ENCODE measurements at regions not wholly inside any gene's neighbourhood (a gene's known extent, or its start where the extent isn't known, plus 50 kb on each side); places are given as distances from the start of the nearest gene placed in this dataset.
"Not testable (repeated sequence)": the region's sequence is repeated elsewhere in the genome, so short reads cannot be mapped to it uniquely, and the experiment has no call there.

- intact Hi-C loops (cut with micrococcal nuclease), result no loop called here
These were observed 533.7 kb downstream of the HAPSTR1 start for GRCh38 chr16:9625122-9625521.

DNA sequence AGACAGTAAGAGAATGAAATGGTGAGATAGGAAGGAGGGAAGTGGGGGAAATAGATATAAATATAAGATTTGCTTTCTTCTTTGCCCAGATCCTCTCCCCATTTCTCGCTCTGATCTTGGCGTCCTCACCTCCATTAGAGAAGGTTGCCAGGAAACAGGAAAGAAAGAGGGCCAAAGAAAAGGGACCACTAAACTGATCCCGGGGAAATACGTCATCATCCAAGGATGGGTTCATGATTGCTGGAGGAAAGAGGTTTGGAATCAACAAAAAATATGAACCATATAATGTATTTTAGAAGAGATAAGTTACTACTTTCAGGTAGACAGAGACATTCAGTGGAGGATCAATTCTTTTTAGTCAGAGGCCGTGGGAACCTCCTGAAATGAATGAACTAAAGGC is 536.0 kb downstream of the HAPSTR1 start:
- intact Hi-C loops (cut with micrococcal nuclease), result no loop called here

- intact Hi-C loops (cut with micrococcal nuclease), result no loop called here
These were observed 538.7 kb downstream of the HAPSTR1 start for GRCh38 chr16:9630119-9630518.

GRCh38 chr16:9630985-9631384 is 539.5 kb downstream of the HAPSTR1 start:
- intact Hi-C loops (cut with micrococcal nuclease), result no loop called here

GRCh38 chr16:9633844-9634243 is 542.4 kb downstream of the HAPSTR1 start:
- intact Hi-C loops (cut with micrococcal nuclease), result no loop called here

GRCh38 chr16:9635150-9635720 is 543.8 kb downstream of the HAPSTR1 start:
- intact Hi-C loops (cut with micrococcal nuclease), result not testable (repeated sequence)

- intact Hi-C loops (cut with micrococcal nuclease), result no loop called here
These were observed 538.0 kb downstream of the GRIN2A start for GRCh38 chr16:9644258-9644657.

GRCh38 chr16:9645911-9646310 is 536.3 kb downstream of the GRIN2A start:
- intact Hi-C loops (cut with micrococcal nuclease), result no loop called here

DNA sequence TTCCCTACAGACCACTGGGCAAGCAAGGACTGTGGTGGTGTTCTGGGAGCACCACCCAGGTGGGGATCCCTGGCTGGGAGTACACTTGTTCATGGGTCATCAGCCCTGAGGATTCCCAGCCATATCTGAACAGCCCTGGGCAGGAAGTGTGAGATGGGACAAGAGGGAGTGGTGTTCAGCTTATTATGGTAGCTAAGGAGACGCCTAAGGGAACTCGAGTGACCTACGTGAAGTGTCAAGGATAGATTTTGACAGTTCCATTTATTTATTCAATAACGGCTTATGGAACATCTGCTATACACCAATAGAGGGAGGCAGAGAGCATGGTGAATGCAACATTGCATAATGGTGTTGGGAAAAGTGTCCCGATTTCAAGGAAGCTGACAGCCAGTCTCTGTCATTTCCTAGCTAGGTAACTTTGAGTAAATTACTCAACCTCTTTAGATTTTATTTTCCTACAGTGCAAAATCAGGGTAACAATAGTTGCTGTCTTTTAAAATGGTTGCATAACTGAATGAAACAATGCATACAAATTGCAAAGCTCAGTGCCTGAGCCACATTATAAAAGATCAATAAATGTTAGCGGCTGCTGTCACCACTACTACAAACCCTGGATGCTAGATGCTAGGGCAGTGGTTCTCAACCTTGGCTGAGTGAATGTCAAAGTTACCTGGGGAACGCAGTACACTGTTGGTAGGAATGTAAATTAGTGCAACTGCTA is 534.1 kb downstream of the GRIN2A start:
- intact Hi-C loops (cut with micrococcal nuclease), result no loop called here

- intact Hi-C loops (cut with micrococcal nuclease), result no loop called here
These were observed 531.9 kb downstream of the GRIN2A start for GRCh38 chr16:9650284-9650683.

DNA sequence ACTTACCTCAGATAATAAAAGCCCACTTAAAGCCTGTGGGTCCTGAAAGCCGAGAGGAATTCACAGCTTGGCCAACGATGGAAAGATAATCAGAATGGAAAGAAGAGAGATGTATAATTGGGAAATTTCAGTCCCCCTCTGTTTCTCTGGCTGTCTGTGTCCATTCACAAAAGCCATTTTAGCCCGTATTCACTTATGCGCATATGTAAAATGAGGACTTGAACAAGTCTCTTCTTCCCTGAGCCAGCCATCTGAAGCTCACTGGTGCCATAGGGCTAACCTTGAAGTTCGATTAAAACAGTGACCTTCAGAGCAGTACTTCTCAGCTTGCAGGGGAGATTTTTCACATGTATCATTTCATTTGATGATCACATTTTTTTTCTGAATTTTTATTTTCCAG is 527.2 kb downstream of the GRIN2A start:
- intact Hi-C loops (cut with micrococcal nuclease), result no loop called here

GRCh38 chr16:9657641-9658040 is 524.6 kb downstream of the GRIN2A start:
- intact Hi-C loops (cut with micrococcal nuclease), result no loop called here

DNA sequence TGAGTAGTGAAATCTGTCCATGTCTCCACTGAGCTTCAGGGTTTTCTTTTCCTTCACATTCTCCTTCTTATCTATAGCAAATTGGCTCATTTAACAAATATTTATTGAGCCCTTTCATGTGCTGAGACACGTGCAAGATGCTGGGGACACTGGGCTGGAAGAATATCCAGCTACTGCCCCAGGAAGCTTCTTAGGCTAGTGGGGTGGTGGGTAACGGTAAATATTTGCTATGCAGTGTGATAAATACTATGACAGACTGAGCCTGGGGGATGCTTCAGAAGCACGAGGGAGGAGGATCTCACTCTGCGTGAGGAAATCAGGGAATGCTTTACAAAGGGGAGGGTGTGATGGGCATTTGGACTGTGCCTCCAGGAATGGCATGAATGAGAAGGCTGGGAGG is 524.1 kb downstream of the GRIN2A start:
- intact Hi-C loops (cut with micrococcal nuclease), result no loop called here

GRCh38 chr16:9658586-9658985 is 523.6 kb downstream of the GRIN2A start:
- intact Hi-C loops (cut with micrococcal nuclease), result no loop called here

DNA sequence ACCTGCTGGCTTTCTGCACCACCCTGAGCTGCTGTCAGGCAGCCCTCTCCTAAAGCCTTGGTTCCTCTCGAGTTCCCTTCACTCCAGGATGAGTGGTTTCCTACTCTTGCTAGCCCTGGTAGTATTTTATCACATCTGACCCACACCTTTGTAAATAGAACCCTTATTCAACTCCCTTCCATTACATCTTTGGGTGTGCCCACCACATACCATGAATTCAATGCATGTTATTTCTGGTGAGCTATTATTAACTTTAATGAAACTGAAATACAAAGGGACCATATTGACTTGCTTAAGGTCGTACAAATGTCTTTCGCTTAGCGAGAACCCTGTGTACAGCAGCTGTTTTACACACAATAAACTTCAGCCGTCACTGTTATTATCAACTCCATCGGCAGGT is 521.3 kb downstream of the GRIN2A start:
- intact Hi-C loops (cut with micrococcal nuclease), result no loop called here

GRCh38 chr16:9661336-9662017 is 520.8 kb downstream of the GRIN2A start:
- intact Hi-C loops (cut with micrococcal nuclease), result no loop called here

DNA sequence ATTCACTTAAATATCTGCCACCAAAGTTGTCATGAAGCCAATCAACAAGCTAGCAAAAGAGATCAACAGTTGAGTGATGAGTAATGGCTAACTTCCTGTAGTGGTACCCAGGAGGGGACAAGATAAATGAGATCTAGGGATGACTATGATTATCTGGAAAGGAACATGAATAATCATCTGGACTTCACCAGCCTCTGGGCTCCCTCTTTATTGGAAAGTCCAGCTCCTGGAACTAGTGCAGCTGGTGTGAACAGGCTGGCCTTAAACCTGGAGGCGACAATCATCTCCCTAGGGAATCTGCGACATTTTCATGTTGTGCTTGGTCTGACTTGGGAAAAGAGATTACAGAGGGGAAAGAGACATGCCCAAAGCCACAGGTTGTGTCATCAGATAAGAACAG is 518.6 kb downstream of the GRIN2A start:
- intact Hi-C loops (cut with micrococcal nuclease), result no loop called here

GRCh38 chr16:9665851-9666271 is 516.4 kb downstream of the GRIN2A start:
- intact Hi-C loops (cut with micrococcal nuclease), result no loop called here

- intact Hi-C loops (cut with micrococcal nuclease), result no loop called here
These were observed 515.3 kb downstream of the GRIN2A start for GRCh38 chr16:9666834-9667480.

DNA sequence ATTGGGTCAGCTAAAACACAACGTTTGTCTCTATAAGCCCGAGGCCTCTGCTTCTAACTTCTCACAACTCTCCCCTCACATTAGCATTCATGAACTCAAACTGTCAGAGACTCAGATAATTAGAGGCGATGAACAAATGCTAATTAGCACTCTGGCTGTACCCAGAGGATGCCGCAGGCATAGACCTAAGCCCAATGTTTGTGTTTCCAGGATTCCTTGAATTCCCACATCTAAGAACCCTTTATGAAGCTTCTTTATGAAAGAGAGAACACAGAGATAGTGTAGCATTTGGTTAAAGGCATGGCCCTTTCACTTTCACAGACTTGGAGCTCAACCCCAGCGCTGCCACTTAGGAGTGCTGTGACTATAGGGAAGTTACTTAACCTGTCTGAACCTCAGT is 512.2 kb downstream of the GRIN2A start:
- intact Hi-C loops (cut with micrococcal nuclease), result no loop called here

- intact Hi-C loops (cut with micrococcal nuclease), result not testable (repeated sequence)
These were observed 511.6 kb downstream of the GRIN2A start for GRCh38 chr16:9670616-9671015.
